ENCODE measurements at regions not wholly inside any gene's neighbourhood (a gene's known extent, or its start where the extent isn't known, plus 50 kb on each side); places are given as distances from the start of the nearest gene placed in this dataset.

GRCh38 chr20:60553095-60553494, 594.9 kb downstream of the CDH26 start:
- TF ChIP-seq CTCF (conservative IDR thresholded peaks at IDR 0.05) (no peak), ZFX (IDR thresholded peaks at IDR 0.05) (no peak)
